Astrocyte (in vitro differentiated cells and primary cell): ENCODE measurements at regions not wholly inside any gene's neighbourhood (a gene's known extent, or its start where the extent isn't known, plus 50 kb on each side); places are given as distances from the start of the nearest gene placed in this dataset.

ENCODE experiments used
- DNase-seq: peaks from one replicate; pipeline ENCODE4 v3.0.0-alpha.2; 2010; ENCODE audit warnings: low read depth
- FAIRE-seq: peaks from 2 replicates; lab custom pipeline; 2011; peaks lifted over from hg19 to GRCh38; lab: Jason Lieb, UNC
- H2AFZ ChIP-seq: 2 replicates; pipeline ENCODE4 v1.6.0; 2012; ENCODE audit warnings: low read depth, low read length, inconsistent platforms
- H3K27ac ChIP-seq: 2 replicates; pipeline ENCODE4 v1.5.1; 2011; ENCODE audit warnings: low read depth, low read length, inconsistent platforms
- H3K27me3 ChIP-seq: 2 replicates; pipeline ENCODE4 v1.6.0; 2011; ENCODE audit warnings: low read length, inconsistent platforms; ENCODE audit not compliant: insufficient read depth
- H3K36me3 ChIP-seq: 2 replicates; pipeline ENCODE4 v1.5.1; 2011; ENCODE audit warnings: low read length, inconsistent platforms; ENCODE audit not compliant: insufficient read depth
- H3K4me1 ChIP-seq: 2 replicates; pipeline ENCODE4 v1.5.1; 2011; ENCODE audit warnings: low read length, inconsistent platforms; ENCODE audit not compliant: insufficient read depth
- H3K4me2 ChIP-seq: 2 replicates; pipeline ENCODE4 v1.6.0; 2012; ENCODE audit warnings: low read length, inconsistent platforms
- H3K4me3 ChIP-seq: 2 replicates; pipeline ENCODE4 v1.5.1; 2011; ENCODE audit warnings: low read depth, mild to moderate bottlenecking, low read length, inconsistent platforms; ENCODE audit not compliant: insufficient read depth
- H3K79me2 ChIP-seq: 2 replicates; pipeline ENCODE4 v1.6.0; 2012; ENCODE audit warnings: mild to moderate bottlenecking, low read length, inconsistent platforms; ENCODE audit not compliant: insufficient read depth
- H3K9ac ChIP-seq: 2 replicates; pipeline ENCODE4 v1.6.0; 2012; ENCODE audit warnings: mild to moderate bottlenecking, low read length, inconsistent platforms
- H3K9me3 ChIP-seq: 2 replicates; pipeline ENCODE4 v1.5.1; 2012; ENCODE audit warnings: low read depth, mild to moderate bottlenecking, low read length, inconsistent platforms; ENCODE audit not compliant: insufficient read depth
- H4K20me1 ChIP-seq: 2 replicates; pipeline ENCODE4 v1.6.0; 2012; ENCODE audit warnings: low read length, inconsistent platforms; ENCODE audit not compliant: insufficient read depth
- H3K27ac Mint-ChIP-seq: one replicate; pipeline ENCODE4 v1.8.0; 2021; ENCODE audit warnings: mild to moderate bottlenecking, mixed read lengths; ENCODE audit not compliant: unreplicated experiment
- H3K27me3 Mint-ChIP-seq: one replicate; pipeline ENCODE4 v1.8.0; 2021; ENCODE audit warnings: low read depth, mixed read lengths; ENCODE audit not compliant: unreplicated experiment
- H3K36me3 Mint-ChIP-seq: one replicate; pipeline ENCODE4 v1.8.0; 2021; ENCODE audit warnings: low read depth, mixed read lengths; ENCODE audit not compliant: unreplicated experiment
- H3K4me1 Mint-ChIP-seq: one replicate; pipeline ENCODE4 v1.8.0; 2021; ENCODE audit warnings: low read depth, mixed read lengths; ENCODE audit not compliant: unreplicated experiment
- H3K4me3 Mint-ChIP-seq: one replicate; pipeline ENCODE4 v1.8.0; 2021; ENCODE audit warnings: mild to moderate bottlenecking, moderate library complexity, mixed read lengths; ENCODE audit not compliant: unreplicated experiment
- H3K9me3 Mint-ChIP-seq: one replicate; pipeline ENCODE4 v1.8.0; 2021; ENCODE audit warnings: mild to moderate bottlenecking, mixed read lengths; ENCODE audit not compliant: unreplicated experiment
- CTCF ChIP-seq: IDR thresholded peaks from 2 replicates; pipeline ENCODE4 v1.5.1; 2011; ENCODE audit warnings: low read depth, mild to moderate bottlenecking, inconsistent platforms, low read length, moderate library complexity; ENCODE audit not compliant: insufficient read depth
- EZH2 ChIP-seq: IDR thresholded peaks from 2 replicates; pipeline ENCODE4 v1.6.1; 2012; ENCODE audit warnings: mild to moderate bottlenecking, low read length, inconsistent platforms; ENCODE audit not compliant: insufficient read depth

- Histone ChIP-seq H3K27ac (no peak overlapping the region), H3K79me2 (no peaks in the 10 kb centered on the region), H3K27me3 (no peaks in the 10 kb centered on the region), H3K4me3 (no peak overlapping the region), H3K36me3 (no peaks in the 10 kb centered on the region), H3K9me3 (no peaks in the 10 kb centered on the region), H4K20me1 (no peaks in the 10 kb centered on the region), H3K9ac (no peak overlapping the region), H3K4me2 (no peak overlapping the region), H2AFZ (no peak overlapping the region), H3K4me1 (peaks cover 9% of the 10 kb centered on the region)
- FAIRE-seq (no peak), DNase-seq (no peak)
- Mint-ChIP-seq H3K27me3 (no peaks in the 10 kb centered on the region), H3K4me3 (no peak overlapping the region), H3K9me3 (no peaks in the 10 kb centered on the region), H3K4me1 (peaks cover 23% of the 10 kb centered on the region), H3K27ac (no peak overlapping the region), H3K36me3 (no peaks in the 10 kb centered on the region)
- TF ChIP-seq EZH2 (no peak), CTCF (no peak)
Observed at GRCh38 chr10:62631241-62631640, 173.3 kb upstream of the ADO start.

DNA sequence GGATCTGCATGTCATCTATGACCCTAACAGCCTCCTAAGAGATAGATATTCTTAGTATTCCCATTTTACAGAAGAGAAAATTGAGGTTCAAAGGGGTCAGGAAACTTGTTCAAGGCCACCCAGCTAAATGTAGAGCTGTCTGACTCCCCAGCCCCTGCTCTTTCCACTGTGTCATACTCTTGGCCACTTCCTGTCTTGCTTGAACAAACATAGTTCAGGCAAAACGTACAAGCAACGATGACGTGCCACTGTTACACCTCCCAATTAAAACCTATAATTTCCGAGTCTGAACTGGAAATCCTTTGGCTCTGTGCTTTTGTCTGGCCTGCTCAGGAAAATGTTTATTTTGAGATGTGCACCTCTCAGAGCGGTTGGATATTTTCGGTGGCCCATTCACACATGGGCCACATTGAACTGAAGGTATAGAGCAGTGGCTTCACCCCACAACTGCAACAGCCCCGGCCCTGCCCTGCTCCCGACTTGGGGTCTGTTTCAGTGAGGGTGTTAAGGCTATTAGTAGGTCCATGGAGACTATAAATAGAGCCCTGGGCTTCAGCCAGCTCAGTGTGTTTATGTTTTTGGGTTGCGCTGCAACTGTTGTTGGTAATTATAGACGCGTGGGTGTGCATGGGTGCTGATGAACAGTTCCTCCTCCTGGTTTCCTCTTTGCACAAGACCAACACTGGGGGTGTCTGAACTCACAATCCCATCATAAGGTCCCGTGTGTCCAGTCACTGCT lies 172.3 kb upstream of the ADO start:
- no peak for FAIRE-seq
- no peaks in the 10 kb centered on the region for H3K27me3 ChIP-seq

More for the DNA sequence above, 172.3 kb upstream of the ADO start:
- no peak overlapping the region for H2AFZ ChIP-seq
- no peak overlapping the region for H3K9ac ChIP-seq
- Mint-ChIP-seq H3K9me3 (no peaks in the 10 kb centered on the region), H3K36me3 (no peaks in the 10 kb centered on the region), H3K4me3 (no peak overlapping the region), H3K4me1 (peaks cover 14% of the 10 kb centered on the region), H3K27ac (no peak overlapping the region), H3K27me3 (no peaks in the 10 kb centered on the region)
- TF ChIP-seq CTCF (no peak), EZH2 (no peak)
- H3K4me3 ChIP-seq = no peak overlapping the region
- H3K4me1 ChIP-seq = peaks cover 3% of the 10 kb centered on the region
- H4K20me1 ChIP-seq = no peaks in the 10 kb centered on the region
- H3K4me2 ChIP-seq = no peak overlapping the region
- H3K79me2 ChIP-seq = no peaks in the 10 kb centered on the region
- H3K36me3 ChIP-seq = no peaks in the 10 kb centered on the region
- no peak overlapping the region for H3K27ac ChIP-seq
- no peaks in the 10 kb centered on the region for H3K9me3 ChIP-seq
- DNase-seq = peak; percentile 12
